ENCODE measurements at regions not wholly inside any gene's neighbourhood (a gene's known extent, or its start where the extent isn't known, plus 50 kb on each side); places are given as distances from the start of the nearest gene placed in this dataset.

- no peak for TF ChIP-seq CTCF (IDR thresholded peaks at IDR 0.05; ENCODE audit: extremely low read depth in 1 of 2, insufficient read depth in 1 of 2, low read depth in 1 of 2, low read length in 2 of 2)
- no peak for TF ChIP-seq MYC (IDR thresholded peaks at IDR 0.05; ENCODE audit: low read depth, low read length)
These were observed 393.0 kb downstream of the FSCB start for GRCh38 chr14:44113769-44114730.

Data from endothelial cell of umbilical vein (primary cell).